ENCODE measurements at regions not wholly inside any gene's neighbourhood (a gene's known extent, or its start where the extent isn't known, plus 50 kb on each side); places are given as distances from the start of the nearest gene placed in this dataset.

- TF ChIP-seq ZNF114 (tag by site-specific recombination; IDR thresholded peaks at IDR 0.05), result no peak
These were observed 90.9 kb upstream of the ACSL3 start (continued) for GRCh38 chr2:222769941-222770340.

GRCh38 chr2:222771832-222772231, 89.0 kb upstream of the ACSL3 start:
- TF ChIP-seq ZSCAN4 (tag by site-specific recombination; IDR thresholded peaks at IDR 0.05) (peak; percentile 86), PRDM1 (tag by site-specific recombination; IDR thresholded peaks at IDR 0.05) (peak; percentile 96), ZBTB49 (tag by site-specific recombination; IDR thresholded peaks at IDR 0.05; ENCODE audit: low read depth) (no peak)
- ChIA-PET POLR2A (no interaction called here), CTCF (no interaction called here)
- Histone ChIP-seq H3K27ac (ENCODE audit: extremely low read depth, low read depth, low read length) (no peak overlapping the region), H3K4me3 (ENCODE audit: low read depth, low read length) (no peak overlapping the region), H3K36me3 (ENCODE audit: control insufficient read depth in 2 of 2, insufficient read depth in 1 of 2, low read length in 2 of 2) (no peaks in the 10 kb centered on the region), H3K9me3 (ENCODE audit: control insufficient read depth, insufficient read depth, low read depth, low read length) (no peaks in the 10 kb centered on the region), H3K4me1 (ENCODE audit: control insufficient read depth, insufficient read depth, low read length) (peaks cover 2% of the 10 kb centered on the region; the same call in 1 of the 2 replicates)

GRCh38 chr2:222774941-222775340, 85.9 kb upstream of the ACSL3 start:
- H3K27ac ChIP-seq (ENCODE audit: extremely low read depth, low read depth, low read length), result no peak overlapping the region

GRCh38 chr2:222776792-222777191, 84.0 kb upstream of the ACSL3 start:
- Histone ChIP-seq H3K4me1 (ENCODE audit: control insufficient read depth, insufficient read depth, low read length) (peaks cover 2% of the 10 kb centered on the region; the same call in 1 of the 2 replicates), H3K27ac (ENCODE audit: extremely low read depth, low read depth, low read length) (no peak overlapping the region), H3K4me3 (ENCODE audit: low read depth, low read length) (no peak overlapping the region), H3K36me3 (ENCODE audit: control insufficient read depth in 2 of 2, insufficient read depth in 1 of 2, low read length in 2 of 2) (no peaks in the 10 kb centered on the region), H3K9me3 (ENCODE audit: control insufficient read depth, insufficient read depth, low read depth, low read length) (no peaks in the 10 kb centered on the region)
- ChIA-PET CTCF (interaction anchor here (0.7 kb wide), 1 partner anchor 739 kb away, joined by 3 read pairs; no protein-coding TSS in a partner anchor), POLR2A (interaction anchor here (0.6 kb wide), 1 partner anchor 11 kb away, joined by 3 read pairs; no protein-coding TSS in a partner anchor)
- TF ChIP-seq ZNF148 (tag by site-specific recombination; IDR thresholded peaks at IDR 0.05; ENCODE audit: borderline replicate concordance), result no peak
- TF ChIP-seq ZNF335 (tag by site-specific recombination; conservative IDR thresholded peaks at IDR 0.05), result no peak
- TF ChIP-seq ZNF48 (tag by site-specific recombination; IDR thresholded peaks at IDR 0.05), result no peak
- no peak for TF ChIP-seq EGR2 (tag by site-specific recombination; IDR thresholded peaks at IDR 0.05; ENCODE audit: low read depth)
- TF ChIP-seq ZNF777 (tag by site-specific recombination; IDR thresholded peaks at IDR 0.05; ENCODE audit: borderline replicate concordance), result no peak
- TF ChIP-seq ZBTB11 (tag by site-specific recombination; conservative IDR thresholded peaks at IDR 0.05; ENCODE audit: low read depth), result no peak
- no peak for TF ChIP-seq ZNF580 (tag by site-specific recombination; IDR thresholded peaks at IDR 0.05)
- no peak for TF ChIP-seq ZNF157 (tag by site-specific recombination; IDR thresholded peaks at IDR 0.05)

More at GRCh38 chr2:222774941-222775340, 85.9 kb upstream of the ACSL3 start:
- peaks cover 2% of the 10 kb centered on the region; the same call in 1 of the 2 replicates for H3K4me1 ChIP-seq (ENCODE audit: control insufficient read depth, insufficient read depth, low read length)
- ChIA-PET CTCF (interaction anchor here (0.7 to 1.3 kb wide), 2 partner anchors 66 to 88 kb away, joined by 4 read pairs; no protein-coding TSS in a partner anchor), POLR2A (no interaction called here)
- H3K36me3 ChIP-seq (ENCODE audit: control insufficient read depth in 2 of 2, insufficient read depth in 1 of 2, low read length in 2 of 2), result no peaks in the 10 kb centered on the region
- no peaks in the 10 kb centered on the region for H3K9me3 ChIP-seq (ENCODE audit: control insufficient read depth, insufficient read depth, low read depth, low read length)
- TF ChIP-seq PRDM1 (tag by site-specific recombination; IDR thresholded peaks at IDR 0.05), result 0 out of 2 replicates have a peak, but pooled peaks have one; percentile 20
- 0 out of 2 replicates have a peak, but pooled peaks have one; percentile 14 for TF ChIP-seq ZBTB17 (tag by site-specific recombination; IDR thresholded peaks at IDR 0.05)
- peak; percentile 93 for TF ChIP-seq ZBTB44 (tag by site-specific recombination; IDR thresholded peaks at IDR 0.05)
- TF ChIP-seq ZNF404 (tag by site-specific recombination; IDR thresholded peaks at IDR 0.05), result no peak
- TF ChIP-seq TCF7L2 (IDR thresholded peaks at IDR 0.05; ENCODE audit: borderline replicate concordance, low read depth, low read length), result no peak
- no peak for TF ChIP-seq HOXA7 (CRISPR knock-in tag; IDR thresholded peaks at IDR 0.05; ENCODE audit: borderline replicate concordance)
- no peak for TF ChIP-seq REPIN1 (tag by site-specific recombination; IDR thresholded peaks at IDR 0.05; ENCODE audit: low read depth)
- TF ChIP-seq ZNF843 (tag by site-specific recombination; IDR thresholded peaks at IDR 0.05), result no peak
- TF ChIP-seq YY1 (tag by site-specific recombination; IDR thresholded peaks at IDR 0.05), result no peak
- H3K4me3 ChIP-seq (ENCODE audit: low read depth, low read length), result no peak overlapping the region
